ENCODE measurements at regions not wholly inside any gene's neighbourhood (a gene's known extent, or its start where the extent isn't known, plus 50 kb on each side); places are given as distances from the start of the nearest gene placed in this dataset.

- Histone ChIP-seq H3K4me3 (no peak overlapping the region), H3K4me1 (no peaks in the 10 kb centered on the region), H3K9me3 (peaks cover 0 to 19% (median 0%) of the 10 kb centered on the region in 3 donors), H3K27me3 (peaks cover 7% of the 10 kb centered on the region), H3K27ac (no peak overlapping the region), H3K36me3 (no peaks in the 10 kb centered on the region)
- 70 to 81% methylated on average over 2 of the region's 2 CpGs for WGBS, 2 donors (ENCODE audit: low coverage in 1 of 2)
- TF ChIP-seq POLR2AphosphoS5 (IDR thresholded peaks at IDR 0.05), result no peak
- no peak for TF ChIP-seq POLR2A (IDR thresholded peaks at IDR 0.05)
- TF ChIP-seq, protein P1, sequence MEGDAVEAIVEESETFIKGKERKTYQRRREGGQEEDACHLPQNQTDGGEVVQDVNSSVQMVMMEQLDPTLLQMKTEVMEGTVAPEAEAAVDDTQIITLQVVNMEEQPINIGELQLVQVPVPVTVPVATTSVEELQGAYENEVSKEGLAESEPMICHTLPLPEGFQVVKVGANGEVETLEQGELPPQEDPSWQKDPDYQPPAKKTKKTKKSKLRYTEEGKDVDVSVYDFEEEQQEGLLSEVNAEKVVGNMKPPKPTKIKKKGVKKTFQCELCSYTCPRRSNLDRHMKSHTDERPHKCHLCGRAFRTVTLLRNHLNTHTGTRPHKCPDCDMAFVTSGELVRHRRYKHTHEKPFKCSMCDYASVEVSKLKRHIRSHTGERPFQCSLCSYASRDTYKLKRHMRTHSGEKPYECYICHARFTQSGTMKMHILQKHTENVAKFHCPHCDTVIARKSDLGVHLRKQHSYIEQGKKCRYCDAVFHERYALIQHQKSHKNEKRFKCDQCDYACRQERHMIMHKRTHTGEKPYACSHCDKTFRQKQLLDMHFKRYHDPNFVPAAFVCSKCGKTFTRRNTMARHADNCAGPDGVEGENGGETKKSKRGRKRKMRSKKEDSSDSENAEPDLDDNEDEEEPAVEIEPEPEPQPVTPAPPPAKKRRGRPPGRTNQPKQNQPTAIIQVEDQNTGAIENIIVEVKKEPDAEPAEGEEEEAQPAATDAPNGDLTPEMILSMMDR (IDR thresholded peaks at IDR 0.05), result no peak
- TF ChIP-seq EP300 (IDR thresholded peaks at IDR 0.05), result no peak
- ATAC-seq, result no peak
Measured at GRCh38 chr15:98485451-98485850, 162.9 kb upstream of the IGF1R start.

DNA sequence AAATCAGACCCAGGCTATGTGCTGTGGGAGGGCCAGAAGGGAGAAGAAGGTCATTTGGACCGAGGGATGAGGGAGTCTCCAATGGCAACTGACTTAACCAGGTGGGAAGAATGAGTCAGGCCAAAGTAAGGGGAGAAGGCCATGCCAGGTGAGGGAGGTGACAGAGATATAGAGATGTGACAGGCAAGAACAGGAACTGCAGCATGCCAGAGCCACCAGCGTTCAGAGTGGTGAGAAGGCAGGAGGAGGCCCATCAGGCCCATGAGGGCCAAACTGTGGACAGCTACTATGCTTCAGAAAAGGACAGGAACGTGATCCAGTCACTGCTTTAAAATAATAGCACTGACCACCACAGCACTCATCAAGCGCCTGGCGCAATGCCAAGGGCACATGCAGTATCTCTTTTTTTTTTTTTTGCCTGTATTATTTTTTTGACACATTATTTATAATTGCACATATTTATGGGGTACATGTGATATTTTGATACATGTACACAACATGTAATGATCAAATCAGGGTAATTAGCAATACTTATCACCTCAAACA, 154.3 kb upstream of the IGF1R start:
- TF ChIP-seq POLR2AphosphoS5 (IDR thresholded peaks at IDR 0.05), result no peak
- TF ChIP-seq, protein P1 (IDR thresholded peaks at IDR 0.05), result no peak
- no peak for TF ChIP-seq POLR2A (IDR thresholded peaks at IDR 0.05)
- no peak for TF ChIP-seq EP300 (IDR thresholded peaks at IDR 0.05)
- 40 to 74% methylated on average over 2 to 5 of the region's 5 CpGs for WGBS, 2 donors (ENCODE audit: low coverage in 1 of 2)
- Histone ChIP-seq H3K27ac (no peak overlapping the region), H3K9me3 (peaks cover 0 to 3% (median 0%) of the 10 kb centered on the region in 3 donors), H3K36me3 (no peaks in the 10 kb centered on the region), H3K4me3 (no peak overlapping the region), H3K4me1 (no peaks in the 10 kb centered on the region), H3K27me3 (no peaks in the 10 kb centered on the region)
- ATAC-seq, result no peak

DNA sequence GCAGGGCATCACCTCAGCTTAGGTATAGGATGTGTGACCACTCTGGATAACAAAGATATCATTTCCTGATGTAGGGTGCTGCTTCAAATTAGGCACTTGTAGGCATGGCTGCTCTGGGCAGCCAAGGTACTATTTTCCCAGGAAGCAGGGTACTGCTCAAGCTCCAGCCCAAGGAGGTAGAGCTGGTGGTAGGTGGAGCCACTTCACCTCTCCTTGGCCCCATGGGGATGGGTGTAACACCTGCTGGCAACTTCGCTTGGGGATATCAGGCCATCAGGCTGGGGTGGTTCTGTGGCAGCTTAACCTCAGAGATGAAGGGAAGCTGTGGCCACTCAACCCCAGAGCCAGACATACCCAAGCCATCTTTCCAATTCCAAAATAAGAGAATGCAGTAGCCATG, 147.1 kb upstream of the IGF1R start:
- no peak overlapping the region for H3K4me3 ChIP-seq
- peaks cover 27% of the 10 kb centered on the region for H3K27me3 ChIP-seq
- peaks cover 0 to 22% (median 0%) of the 10 kb centered on the region in 3 donors for H3K9me3 ChIP-seq
- WGBS, 2 donors (ENCODE audit: low coverage in 1 of 2), result no CpG with 5 or more reads among the region's 1 CpG
- H3K36me3 ChIP-seq, result no peaks in the 10 kb centered on the region
- TF ChIP-seq POLR2AphosphoS5 (IDR thresholded peaks at IDR 0.05), result no peak
- TF ChIP-seq, protein P1 (IDR thresholded peaks at IDR 0.05), result no peak
- TF ChIP-seq POLR2A (IDR thresholded peaks at IDR 0.05), result no peak
- no peak for TF ChIP-seq EP300 (IDR thresholded peaks at IDR 0.05)
- no peak for ATAC-seq
- no peak overlapping the region for H3K27ac ChIP-seq
- H3K4me1 ChIP-seq, result peaks cover 0 to 15% (median 0%) of the 10 kb centered on the region in 3 donors

DNA sequence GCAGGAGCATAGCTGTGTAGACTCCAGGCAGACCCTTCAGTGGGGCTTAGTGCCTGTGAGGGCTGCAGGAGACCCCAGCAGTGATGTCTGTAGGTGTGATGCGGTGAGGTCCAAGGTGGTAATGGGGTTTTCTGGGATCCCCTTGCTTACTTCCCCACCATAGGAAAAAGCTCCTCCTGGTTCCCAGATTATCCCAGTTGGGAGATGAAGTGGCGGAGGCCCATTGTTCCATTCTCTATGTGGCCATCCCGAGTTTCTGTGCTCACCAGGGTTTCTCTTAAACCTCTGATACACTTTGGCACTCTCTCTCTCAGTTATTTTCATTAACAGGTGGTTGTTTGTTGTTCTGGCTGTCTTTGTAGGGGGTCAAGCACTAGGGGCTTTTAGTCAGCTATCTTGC, 146.7 kb upstream of the IGF1R start:
- WGBS, 2 donors (ENCODE audit: low coverage in 1 of 2), result 92 to 100% methylated on average over 2 to 3 of the region's 3 CpGs
- TF ChIP-seq EP300 (IDR thresholded peaks at IDR 0.05) (no peak), POLR2A (IDR thresholded peaks at IDR 0.05) (no peak), POLR2AphosphoS5 (IDR thresholded peaks at IDR 0.05) (no peak)
- TF ChIP-seq, protein P1 (IDR thresholded peaks at IDR 0.05), result no peak
- ATAC-seq, result no peak
- Histone ChIP-seq H3K9me3 (peaks cover 0 to 22% (median 0%) of the 10 kb centered on the region in 3 donors), H3K4me1 (peaks cover 0 to 15% (median 0%) of the 10 kb centered on the region in 3 donors), H3K27me3 (peaks cover 32% of the 10 kb centered on the region), H3K27ac (no peak overlapping the region), H3K4me3 (no peak overlapping the region), H3K36me3 (no peaks in the 10 kb centered on the region)

- no peak overlapping the region for H3K4me3 ChIP-seq
- peaks cover 0 to 15% (median 0%) of the 10 kb centered on the region in 3 donors for H3K4me1 ChIP-seq
- peaks cover 0 to 20% (median 0%) of the 10 kb centered on the region in 3 donors for H3K9me3 ChIP-seq
- no peaks in the 10 kb centered on the region for H3K36me3 ChIP-seq
- H3K27me3 ChIP-seq, result peaks cover 32% of the 10 kb centered on the region
- ATAC-seq, result peak; percentile 90
- 17 to 23% methylated on average over 8 of the region's 8 CpGs for WGBS, 2 donors (ENCODE audit: low coverage in 1 of 2)
- H3K27ac ChIP-seq, result peak overlapping the region in 3 of 4 donors; percentile 44 to 64 (median 55)
- TF ChIP-seq POLR2AphosphoS5 (IDR thresholded peaks at IDR 0.05), result peak; percentile 85
- TF ChIP-seq EP300 (IDR thresholded peaks at IDR 0.05), result no peak
- no peak for TF ChIP-seq POLR2A (IDR thresholded peaks at IDR 0.05)
- TF ChIP-seq, protein P1 (IDR thresholded peaks at IDR 0.05), result no peak
Measured at GRCh38 chr15:98503970-98504369, 144.4 kb upstream of the IGF1R start.

Measured in gastroesophageal sphincter (tissue), 4 donors.